ENCODE measurements at regions not wholly inside any gene's neighbourhood (a gene's known extent, or its start where the extent isn't known, plus 50 kb on each side); places are given as distances from the start of the nearest gene placed in this dataset.
"Not testable (repeated sequence)": the region's sequence is repeated elsewhere in the genome, so short reads cannot be mapped to it uniquely, and the experiment has no call there.

GRCh38 chr7:50914460-50914859 lies 131.8 kb upstream of the GRB10 start:
- no peak for DNase-seq

GRCh38 chr7:50908628-50909290 lies 126.1 kb upstream of the GRB10 start:
- no peak for DNase-seq

- DNase-seq = not testable (repeated sequence)
These were observed 116.1 kb upstream of the GRB10 start for GRCh38 chr7:50898604-50899477.

GRCh38 chr7:50887061-50887460 lies 104.4 kb upstream of the GRB10 start:
- DNase-seq = not testable (repeated sequence)

GRCh38 chr7:50872437-50872836 lies 89.7 kb upstream of the GRB10 start:
- DNase-seq = no peak

GRCh38 chr7:50869108-50869725 lies 86.5 kb upstream of the GRB10 start:
- no peak for DNase-seq

- DNase-seq = no peak
These were observed 85.9 kb upstream of the GRB10 start for GRCh38 chr7:50868426-50869100.

GRCh38 chr7:50867034-50867356 lies 84.3 kb upstream of the GRB10 start:
- DNase-seq = no peak

GRCh38 chr7:50866343-50867033 lies 83.8 kb upstream of the GRB10 start:
- no peak for DNase-seq

- DNase-seq = no peak
These were observed 82.8 kb upstream of the GRB10 start for GRCh38 chr7:50865450-50865849.

GRCh38 chr7:50864694-50865093 lies 82.0 kb upstream of the GRB10 start:
- no peak for DNase-seq

GRCh38 chr7:50863053-50863452 lies 80.4 kb upstream of the GRB10 start:
- DNase-seq = no peak

GRCh38 chr7:50862302-50862701 lies 79.6 kb upstream of the GRB10 start:
- no peak for DNase-seq

GRCh38 chr7:50860598-50860997 lies 77.9 kb upstream of the GRB10 start:
- no peak for DNase-seq

GRCh38 chr7:50860174-50860573 lies 77.5 kb upstream of the GRB10 start:
- DNase-seq = no peak

GRCh38 chr7:50858528-50859245 lies 76.0 kb upstream of the GRB10 start:
- no peak for DNase-seq

- peak; percentile 19 for DNase-seq
These were observed 75.3 kb upstream of the GRB10 start for GRCh38 chr7:50857804-50858489.

GRCh38 chr7:50856806-50857205 lies 74.1 kb upstream of the GRB10 start:
- no peak for DNase-seq

- DNase-seq = no peak
These were observed 73.5 kb upstream of the GRB10 start for GRCh38 chr7:50856231-50856630.

- DNase-seq = no peak
These were observed 72.8 kb upstream of the GRB10 start for GRCh38 chr7:50855526-50855925.

- no peak for DNase-seq
These were observed 72.1 kb upstream of the GRB10 start for GRCh38 chr7:50854831-50855230.

- no peak for DNase-seq
These were observed 71.6 kb upstream of the GRB10 start for GRCh38 chr7:50854247-50854646.

Measured in COR-L47 (cell line).